ENCODE measurements at regions not wholly inside any gene's neighbourhood (a gene's known extent, or its start where the extent isn't known, plus 50 kb on each side); places are given as distances from the start of the nearest gene placed in this dataset.

DNA sequence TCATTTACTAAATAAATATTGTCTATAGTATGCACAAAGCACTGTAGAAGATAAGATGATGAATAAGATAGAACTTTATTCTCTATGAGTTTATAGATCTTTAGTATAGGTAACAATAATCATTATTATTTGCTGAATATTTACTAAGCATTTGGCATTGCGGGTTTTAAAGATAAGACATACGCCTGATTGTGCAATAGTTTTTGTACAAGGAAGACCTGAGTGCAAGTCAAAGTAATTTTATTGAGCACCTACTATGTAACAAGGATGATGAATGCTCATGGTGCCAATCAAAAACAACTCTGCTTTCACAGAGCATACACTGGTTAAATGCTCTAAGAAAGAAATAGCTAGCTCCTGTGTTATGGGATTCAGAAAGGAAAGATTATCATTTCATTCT, 1461.7 kb upstream of the FLRT2 start:
- intact Hi-C loops (cut with DNase I): no loop called here
- no peak for TF ChIP-seq POLR2A (IDR thresholded peaks at IDR 0.05)
- TF ChIP-seq, protein P1, sequence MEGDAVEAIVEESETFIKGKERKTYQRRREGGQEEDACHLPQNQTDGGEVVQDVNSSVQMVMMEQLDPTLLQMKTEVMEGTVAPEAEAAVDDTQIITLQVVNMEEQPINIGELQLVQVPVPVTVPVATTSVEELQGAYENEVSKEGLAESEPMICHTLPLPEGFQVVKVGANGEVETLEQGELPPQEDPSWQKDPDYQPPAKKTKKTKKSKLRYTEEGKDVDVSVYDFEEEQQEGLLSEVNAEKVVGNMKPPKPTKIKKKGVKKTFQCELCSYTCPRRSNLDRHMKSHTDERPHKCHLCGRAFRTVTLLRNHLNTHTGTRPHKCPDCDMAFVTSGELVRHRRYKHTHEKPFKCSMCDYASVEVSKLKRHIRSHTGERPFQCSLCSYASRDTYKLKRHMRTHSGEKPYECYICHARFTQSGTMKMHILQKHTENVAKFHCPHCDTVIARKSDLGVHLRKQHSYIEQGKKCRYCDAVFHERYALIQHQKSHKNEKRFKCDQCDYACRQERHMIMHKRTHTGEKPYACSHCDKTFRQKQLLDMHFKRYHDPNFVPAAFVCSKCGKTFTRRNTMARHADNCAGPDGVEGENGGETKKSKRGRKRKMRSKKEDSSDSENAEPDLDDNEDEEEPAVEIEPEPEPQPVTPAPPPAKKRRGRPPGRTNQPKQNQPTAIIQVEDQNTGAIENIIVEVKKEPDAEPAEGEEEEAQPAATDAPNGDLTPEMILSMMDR (IDR thresholded peaks at IDR 0.05): no peak
- H3K36me3 ChIP-seq: no peaks in the 10 kb centered on the region
- H3K9me3 ChIP-seq: no peaks in the 10 kb centered on the region
- DNase-seq (no peak), ATAC-seq (no peak)
- WGBS (ENCODE audit: insufficient coverage, low coverage, low lambda C conversion rate, missing lambda C conversion rate): 72% methylated on average over 2 of the region's 2 CpGs
- no peaks in the 10 kb centered on the region for H3K4me1 ChIP-seq
- H3K27ac ChIP-seq: no peak overlapping the region
- H3K4me3 ChIP-seq: no peak overlapping the region
- H3K27me3 ChIP-seq: no peaks in the 10 kb centered on the region

DNA sequence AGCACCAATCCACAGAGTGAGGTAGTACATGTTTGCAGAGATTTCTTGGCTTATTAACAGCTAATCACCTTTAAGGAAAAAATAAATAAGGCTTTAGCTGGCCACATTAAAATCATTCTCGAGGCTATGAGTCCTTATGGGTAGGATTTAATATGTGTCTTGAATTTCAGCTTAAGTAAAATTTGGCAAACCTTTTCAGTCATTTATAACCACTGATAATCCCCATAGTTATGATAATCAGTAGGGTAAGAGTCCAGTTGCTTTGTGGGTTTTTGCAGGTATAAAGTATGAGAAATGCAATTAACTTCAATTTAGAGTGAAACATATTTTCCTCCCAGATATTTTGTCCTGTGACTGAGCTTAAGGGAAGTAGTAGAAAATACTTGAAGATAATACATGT, 1458.9 kb upstream of the FLRT2 start:
- H3K4me1 ChIP-seq: no peaks in the 10 kb centered on the region
- no peak overlapping the region for H3K27ac ChIP-seq
- H3K9me3 ChIP-seq: no peaks in the 10 kb centered on the region
- no peak for DNase-seq
- no peak overlapping the region for H3K4me3 ChIP-seq
- H3K36me3 ChIP-seq: no peaks in the 10 kb centered on the region
- no peak for ATAC-seq
- intact Hi-C loops (cut with DNase I): no loop called here
- H3K27me3 ChIP-seq: no peaks in the 10 kb centered on the region
- TF ChIP-seq, protein P1 (IDR thresholded peaks at IDR 0.05): no peak
- no peak for TF ChIP-seq POLR2A (IDR thresholded peaks at IDR 0.05)
- 31% methylated on average over 1 of the region's 1 CpG for WGBS (ENCODE audit: insufficient coverage, low coverage, low lambda C conversion rate, missing lambda C conversion rate)

DNA sequence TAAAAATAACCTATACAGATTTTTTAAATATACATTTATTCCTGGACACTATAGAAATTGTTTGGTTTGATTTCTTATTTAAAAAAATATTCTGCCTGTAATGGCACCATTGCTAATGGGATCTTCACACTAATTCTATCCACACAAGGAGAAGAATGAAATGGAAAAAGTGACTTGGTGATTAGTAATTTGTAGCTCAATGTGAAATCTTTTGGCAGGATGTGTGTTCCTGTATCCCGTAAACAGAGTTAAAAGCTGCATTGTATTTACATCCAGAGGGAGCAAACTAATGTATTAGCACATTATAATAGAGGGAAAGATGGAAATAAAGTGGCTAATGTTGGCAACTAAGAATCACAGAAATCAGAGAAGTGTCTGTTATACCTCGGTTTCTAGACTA, 1455.3 kb upstream of the FLRT2 start:
- H3K4me1 ChIP-seq: no peaks in the 10 kb centered on the region
- intact Hi-C loops (cut with DNase I): no loop called here

DNA sequence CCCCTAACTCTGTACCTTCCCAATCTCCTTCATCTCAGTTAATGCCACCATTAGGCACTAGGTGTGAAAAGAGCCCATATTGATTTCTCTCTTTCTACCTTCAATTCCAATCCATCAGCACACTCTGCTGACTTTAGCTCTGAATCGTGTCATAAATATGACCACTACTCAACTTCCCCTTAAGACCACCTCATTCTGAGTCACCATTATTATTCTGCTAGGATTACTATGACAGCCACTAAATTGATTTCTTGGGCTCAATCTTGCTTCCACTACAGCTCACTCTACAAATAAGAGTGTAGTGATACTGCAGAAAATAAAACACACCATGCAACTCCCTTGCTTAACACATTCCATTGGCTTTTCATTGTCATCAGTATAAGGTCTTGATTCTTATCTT, 1449.0 kb upstream of the FLRT2 start:
- Histone ChIP-seq H3K27ac (no peak overlapping the region), H3K9me3 (no peaks in the 10 kb centered on the region), H3K27me3 (no peaks in the 10 kb centered on the region), H3K4me3 (no peak overlapping the region), H3K4me1 (no peaks in the 10 kb centered on the region), H3K36me3 (no peaks in the 10 kb centered on the region)
- TF ChIP-seq, protein P1 (IDR thresholded peaks at IDR 0.05): no peak
- TF ChIP-seq POLR2A (IDR thresholded peaks at IDR 0.05): no peak
- intact Hi-C loops (cut with DNase I): no loop called here
- ATAC-seq (no peak), DNase-seq (no peak)
- WGBS (ENCODE audit: insufficient coverage, low coverage, low lambda C conversion rate, missing lambda C conversion rate): 37% methylated on average over 1 of the region's 1 CpG

More for the DNA sequence above, 1455.3 kb upstream of the FLRT2 start:
- H3K36me3 ChIP-seq: no peaks in the 10 kb centered on the region
- no peak for ATAC-seq
- H3K4me3 ChIP-seq: no peak overlapping the region
- no peak overlapping the region for H3K27ac ChIP-seq
- DNase-seq: no peak
- no peaks in the 10 kb centered on the region for H3K9me3 ChIP-seq
- WGBS (ENCODE audit: insufficient coverage, low coverage, low lambda C conversion rate, missing lambda C conversion rate): 33% methylated on average over 2 of the region's 2 CpGs
- no peak for TF ChIP-seq POLR2A (IDR thresholded peaks at IDR 0.05)
- TF ChIP-seq, protein P1 (IDR thresholded peaks at IDR 0.05): no peak
- no peaks in the 10 kb centered on the region for H3K27me3 ChIP-seq

DNA sequence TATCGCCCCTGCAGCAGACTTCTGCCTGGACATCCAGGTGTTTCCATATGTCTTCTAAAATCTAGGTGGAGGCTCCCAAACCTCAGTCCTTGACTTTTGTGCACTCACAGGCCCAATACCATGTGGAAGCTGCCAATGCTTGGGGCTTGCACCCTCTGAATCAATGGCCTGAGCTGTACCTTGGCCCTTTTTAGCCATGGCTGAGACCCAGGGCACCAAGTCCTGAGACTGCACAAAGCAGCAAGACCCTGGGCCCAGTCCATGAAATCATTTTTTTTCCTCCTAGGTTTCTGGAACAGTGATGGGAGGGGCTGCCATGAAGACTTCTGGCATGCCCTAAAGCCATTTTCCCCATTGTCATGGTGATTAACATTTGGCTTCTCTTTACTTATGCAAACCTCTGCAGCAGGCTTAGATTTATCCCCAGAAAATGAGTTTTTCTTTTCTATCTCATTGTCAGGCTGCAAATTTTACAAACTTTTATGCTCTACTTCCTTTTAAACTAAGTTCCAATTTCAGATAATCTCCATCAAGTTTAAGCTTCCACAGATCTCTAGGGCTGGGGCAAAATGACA, 1445.8 kb upstream of the FLRT2 start:
- no CpG with 5 or more reads among the region's 1 CpG for WGBS (ENCODE audit: insufficient coverage, low coverage, low lambda C conversion rate, missing lambda C conversion rate)
- no peak for TF ChIP-seq POLR2A (IDR thresholded peaks at IDR 0.05)
- ATAC-seq (no peak), DNase-seq (no peak)
- H3K36me3 ChIP-seq: no peaks in the 10 kb centered on the region
- H3K4me1 ChIP-seq: no peaks in the 10 kb centered on the region
- no peaks in the 10 kb centered on the region for H3K9me3 ChIP-seq
- H3K27ac ChIP-seq: no peak overlapping the region
- H3K4me3 ChIP-seq: no peak overlapping the region
- no peaks in the 10 kb centered on the region for H3K27me3 ChIP-seq
- intact Hi-C loops (cut with DNase I): no loop called here
